ENCODE measurements at regions not wholly inside any gene's neighbourhood (a gene's known extent, or its start where the extent isn't known, plus 50 kb on each side); places are given as distances from the start of the nearest gene placed in this dataset.

DNA sequence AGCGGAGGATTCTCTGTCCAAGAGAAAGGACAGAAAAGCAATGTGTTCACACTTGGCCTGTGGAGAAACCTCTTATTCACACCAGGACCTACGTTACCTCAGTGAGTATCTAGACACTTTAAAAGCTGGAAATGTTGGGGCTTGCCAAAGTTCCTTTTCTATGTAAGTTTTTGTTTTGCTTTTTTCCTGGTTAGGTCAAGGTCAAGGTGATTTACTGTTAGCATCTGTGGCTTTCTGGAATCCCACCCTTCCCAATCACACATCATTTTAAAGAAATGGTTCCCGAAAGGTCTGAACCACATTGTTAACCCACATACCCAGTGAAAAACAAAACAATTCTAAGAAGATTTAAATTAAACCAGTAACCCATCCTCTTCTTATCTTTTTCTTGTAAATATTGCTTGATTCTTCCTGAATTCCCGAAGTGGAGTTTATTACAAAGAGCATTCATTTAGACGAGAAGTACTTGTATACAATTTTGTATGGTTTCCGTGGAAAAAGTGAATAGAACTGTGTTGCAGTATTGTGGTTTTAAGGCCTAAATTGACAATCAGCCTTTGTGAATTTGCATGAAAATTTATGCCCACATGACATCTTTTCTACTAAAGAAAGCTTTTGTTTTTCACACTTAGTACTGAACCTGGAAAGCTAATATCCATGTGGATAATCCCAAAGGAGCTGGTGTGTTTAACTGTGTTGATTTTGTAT lies 827.0 kb upstream of the IGFBP3 start:
- no peak for TF ChIP-seq MXI1 (IDR thresholded peaks at IDR 0.05; ENCODE audit: borderline replicate concordance, low read depth, low read length)
- TF ChIP-seq CHD1 (IDR thresholded peaks at IDR 0.05; ENCODE audit: low read depth, low read length): no peak
- TF ChIP-seq MAZ (IDR thresholded peaks at IDR 0.05; ENCODE audit: borderline replicate concordance, low read depth, low read length): no peak
- no peak for TF ChIP-seq RAD21 (IDR thresholded peaks at IDR 0.05; ENCODE audit: low read length)
- TF ChIP-seq RCOR1 (IDR thresholded peaks at IDR 0.05; ENCODE audit: insufficient replicate concordance, low read length): no peak
- no peak for TF ChIP-seq RFX5 (IDR thresholded peaks at IDR 0.05; ENCODE audit: low read depth, low read length)
- TF ChIP-seq, protein P1, sequence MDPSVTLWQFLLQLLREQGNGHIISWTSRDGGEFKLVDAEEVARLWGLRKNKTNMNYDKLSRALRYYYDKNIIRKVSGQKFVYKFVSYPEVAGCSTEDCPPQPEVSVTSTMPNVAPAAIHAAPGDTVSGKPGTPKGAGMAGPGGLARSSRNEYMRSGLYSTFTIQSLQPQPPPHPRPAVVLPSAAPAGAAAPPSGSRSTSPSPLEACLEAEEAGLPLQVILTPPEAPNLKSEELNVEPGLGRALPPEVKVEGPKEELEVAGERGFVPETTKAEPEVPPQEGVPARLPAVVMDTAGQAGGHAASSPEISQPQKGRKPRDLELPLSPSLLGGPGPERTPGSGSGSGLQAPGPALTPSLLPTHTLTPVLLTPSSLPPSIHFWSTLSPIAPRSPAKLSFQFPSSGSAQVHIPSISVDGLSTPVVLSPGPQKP (IDR thresholded peaks at IDR 0.05; ENCODE audit: borderline replicate concordance, low read depth, low read length): no peak
- TF ChIP-seq SMC3 (IDR thresholded peaks at IDR 0.05; ENCODE audit: low read depth, low read length): no peak
- TF ChIP-seq, protein P2, sequence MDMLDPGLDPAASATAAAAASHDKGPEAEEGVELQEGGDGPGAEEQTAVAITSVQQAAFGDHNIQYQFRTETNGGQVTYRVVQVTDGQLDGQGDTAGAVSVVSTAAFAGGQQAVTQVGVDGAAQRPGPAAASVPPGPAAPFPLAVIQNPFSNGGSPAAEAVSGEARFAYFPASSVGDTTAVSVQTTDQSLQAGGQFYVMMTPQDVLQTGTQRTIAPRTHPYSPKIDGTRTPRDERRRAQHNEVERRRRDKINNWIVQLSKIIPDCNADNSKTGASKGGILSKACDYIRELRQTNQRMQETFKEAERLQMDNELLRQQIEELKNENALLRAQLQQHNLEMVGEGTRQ (IDR thresholded peaks at IDR 0.05; ENCODE audit: low read depth, low read length): no peak
- TF ChIP-seq, protein P3, sequence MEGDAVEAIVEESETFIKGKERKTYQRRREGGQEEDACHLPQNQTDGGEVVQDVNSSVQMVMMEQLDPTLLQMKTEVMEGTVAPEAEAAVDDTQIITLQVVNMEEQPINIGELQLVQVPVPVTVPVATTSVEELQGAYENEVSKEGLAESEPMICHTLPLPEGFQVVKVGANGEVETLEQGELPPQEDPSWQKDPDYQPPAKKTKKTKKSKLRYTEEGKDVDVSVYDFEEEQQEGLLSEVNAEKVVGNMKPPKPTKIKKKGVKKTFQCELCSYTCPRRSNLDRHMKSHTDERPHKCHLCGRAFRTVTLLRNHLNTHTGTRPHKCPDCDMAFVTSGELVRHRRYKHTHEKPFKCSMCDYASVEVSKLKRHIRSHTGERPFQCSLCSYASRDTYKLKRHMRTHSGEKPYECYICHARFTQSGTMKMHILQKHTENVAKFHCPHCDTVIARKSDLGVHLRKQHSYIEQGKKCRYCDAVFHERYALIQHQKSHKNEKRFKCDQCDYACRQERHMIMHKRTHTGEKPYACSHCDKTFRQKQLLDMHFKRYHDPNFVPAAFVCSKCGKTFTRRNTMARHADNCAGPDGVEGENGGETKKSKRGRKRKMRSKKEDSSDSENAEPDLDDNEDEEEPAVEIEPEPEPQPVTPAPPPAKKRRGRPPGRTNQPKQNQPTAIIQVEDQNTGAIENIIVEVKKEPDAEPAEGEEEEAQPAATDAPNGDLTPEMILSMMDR (conservative IDR thresholded peaks at IDR 0.05; ENCODE audit: low read depth, low read length): no peak
- TF ChIP-seq CEBPB (IDR thresholded peaks at IDR 0.05; ENCODE audit: low read depth, low read length): no peak
- no peak for TF ChIP-seq FOS (IDR thresholded peaks at IDR 0.05; ENCODE audit: low read depth, low read length)
- no peak for TF ChIP-seq NFE2L2 (IDR thresholded peaks at IDR 0.05; ENCODE audit: low read depth, low read length)
- no peak for TF ChIP-seq BHLHE40 (IDR thresholded peaks at IDR 0.05; ENCODE audit: low read depth, low read length)
- no peak for TF ChIP-seq MAFK (IDR thresholded peaks at IDR 0.05; ENCODE audit: low read depth, low read length)
- no peak for TF ChIP-seq POLR2A (IDR thresholded peaks at IDR 0.05; ENCODE audit: low read depth, low read length)
- Histone ChIP-seq H2BK5ac (ENCODE audit: low read depth, low read length, poor library complexity, severe bottlenecking) (no peak overlapping the region), H3K36me3 (ENCODE audit: control insufficient read depth, insufficient read depth, low read length) (no peaks in the 10 kb centered on the region), H3K9ac (ENCODE audit: low read depth, low read length) (no peak overlapping the region), H3K9me1 (ENCODE audit: insufficient read depth, low read length) (peaks cover 6% of the 10 kb centered on the region), H2AFZ (replicated peaks; ENCODE audit: low read length, poor library complexity) (no peak overlapping the region), H2BK120ac (ENCODE audit: low read depth, low read length) (no peak overlapping the region), H4K8ac (ENCODE audit: low read depth in 2 of 2, low read length in 2 of 2) (no peak overlapping the region), H2BK20ac (ENCODE audit: low read depth, low read length) (no peak overlapping the region), H3K4ac (ENCODE audit: low read depth, low read length) (peak overlapping the region; percentile 21; the same call in 1 of the 2 replicates), H3K4me2 (ENCODE audit: low read depth, low read length) (no peak overlapping the region), H3K4me1 (ENCODE audit: control insufficient read depth, insufficient read depth, low read length) (peaks cover 6% of the 10 kb centered on the region), H3K56ac (ENCODE audit: extremely low read depth, insufficient read depth, low read length) (no peak overlapping the region), H3K14ac (replicated peaks; ENCODE audit: low read depth, low read length) (0 out of 2 replicates have a peak overlapping the region, but pooled peaks have one; percentile 20), H3K9me3 (ENCODE audit: control insufficient read depth, insufficient read depth, low read length) (no peaks in the 10 kb centered on the region), H2AK9ac (replicated peaks; ENCODE audit: low read depth, low read length, poor library complexity) (no peak overlapping the region), H3K18ac (ENCODE audit: low read depth, low read length) (peak overlapping the region; percentile 33; the same call in 1 of the 2 replicates), H3K79me1 (ENCODE audit: low read depth in 1 of 2, low read length in 2 of 2) (no peaks in the 10 kb centered on the region), H4K20me1 (ENCODE audit: insufficient read depth, low read length) (no peaks in the 10 kb centered on the region), H3K27me3 (ENCODE audit: control insufficient read depth, insufficient read depth, low read length) (no peaks in the 10 kb centered on the region), H2BK15ac (ENCODE audit: low read depth, low read length) (0 out of 3 replicates have a peak overlapping the region, but pooled peaks have one; percentile 21), H4K5ac (ENCODE audit: low read depth, low read length) (no peak overlapping the region), H4K91ac (ENCODE audit: insufficient read depth, low read depth, low read length) (no peak overlapping the region), H3K4me3 (ENCODE audit: insufficient read depth, low read depth, low read length) (no peak overlapping the region), H3K27ac (ENCODE audit: insufficient read depth, low read length) (no peak overlapping the region), H3K23ac (ENCODE audit: low read depth, low read length) (no peak overlapping the region), H2AK5ac (ENCODE audit: low read depth, low read length) (no peak overlapping the region)
- in situ Hi-C loops (cut with MboI; ENCODE audit: low sequenced_read_pairs) (no loop called here), dilution Hi-C loops (cut with HindIII; ENCODE audit: low sequenced_read_pairs, unreplicated experiment) (no loop called here), intact Hi-C loops (cut with micrococcal nuclease) (no loop called here)
- ChIA-PET POLR2A (ENCODE audit: unreplicated experiment) (no interaction called here), CTCF (interaction anchor here (1.0 kb wide), 1 partner anchor 171 kb away, joined by 3 read pairs; no protein-coding TSS in a partner anchor)
- ATAC-seq (ENCODE audit: low read depth) (no peak), DNase-seq (no peak)
- 60% methylated on average over 1 of the region's 6 CpGs; no CpG with 5 or more reads in 1 of the 2 experiments for WGBS, 2 experiments (ENCODE audit: extremely low coverage in 2 of 2, insufficient read length in 1 of 2)
- BruUV-seq (replicated peaks): no TSS peak

Data from IMR-90 (cell line).